Neural crest cell (in vitro differentiated cells): ENCODE measurements at regions not wholly inside any gene's neighbourhood (a gene's known extent, or its start where the extent isn't known, plus 50 kb on each side); places are given as distances from the start of the nearest gene placed in this dataset.

Experiments used
- DNase-seq: peaks from one replicate; pipeline ENCODE4 v3.0.0; 2021; ENCODE audit warnings: low read depth, mixed read lengths, low spot score
- H3K27ac Mint-ChIP-seq: one replicate; pipeline ENCODE4 v1.8.0; 2021; ENCODE audit warnings: mild to moderate bottlenecking, mixed read lengths; ENCODE audit not compliant: unreplicated experiment
- H3K27me3 Mint-ChIP-seq: 2 replicates; pipeline ENCODE4 v1.8.0; 2021; ENCODE audit warnings: low read depth, mild to moderate bottlenecking, mixed read lengths
- H3K36me3 Mint-ChIP-seq: 2 replicates; pipeline ENCODE4 v1.8.0; 2021; ENCODE audit warnings: low read depth, mild to moderate bottlenecking, mixed read lengths
- H3K4me1 Mint-ChIP-seq: 2 replicates; pipeline ENCODE4 v1.8.0; 2021; ENCODE audit warnings: mixed read lengths
- H3K4me3 Mint-ChIP-seq: one replicate; pipeline ENCODE4 v1.8.0; 2021; ENCODE audit warnings: mild to moderate bottlenecking, mixed read lengths
- H3K9me3 Mint-ChIP-seq: 2 replicates; pipeline ENCODE4 v1.8.0; 2021; ENCODE audit warnings: mixed read lengths
- CTCF ChIP-seq: fragments of 200-600 bp; sonication (generic); conservative IDR thresholded peaks from 2 replicates; pipeline ENCODE4 v1.5.0; 2021; ENCODE audit warnings: antibody characterized with exemption, mild to moderate bottlenecking

GRCh38 chr5:67266654-67267350, 70.2 kb upstream of the CD180 start:
- Mint-ChIP-seq H3K27me3 (no peaks in the 10 kb centered on the region), H3K27ac (no peak overlapping the region)
- no peak for DNase-seq

GRCh38 chr5:67265951-67266350, 69.4 kb upstream of the CD180 start:
- Mint-ChIP-seq H3K36me3 (peaks cover 5% of the 10 kb centered on the region), H3K27me3 (no peaks in the 10 kb centered on the region), H3K9me3 (peaks cover 15% of the 10 kb centered on the region), H3K4me1 (peaks cover 4% of the 10 kb centered on the region), H3K4me3 (no peak overlapping the region), H3K27ac (no peak overlapping the region)
- no peak for DNase-seq
- TF ChIP-seq CTCF = no peak

More at GRCh38 chr5:67266654-67267350, 70.2 kb upstream of the CD180 start:
- TF ChIP-seq CTCF = no peak
- Mint-ChIP-seq H3K36me3 (peaks cover 5% of the 10 kb centered on the region), H3K4me1 (peaks cover 4% of the 10 kb centered on the region), H3K9me3 (peaks cover 15% of the 10 kb centered on the region), H3K4me3 (no peak overlapping the region)

- Mint-ChIP-seq H3K27ac (no peak overlapping the region), H3K4me1 (peaks cover 4% of the 10 kb centered on the region), H3K9me3 (peaks cover 15% of the 10 kb centered on the region), H3K4me3 (no peak overlapping the region), H3K36me3 (peaks cover 11% of the 10 kb centered on the region), H3K27me3 (no peaks in the 10 kb centered on the region)
- DNase-seq = no peak
- no peak for TF ChIP-seq CTCF
These were observed 67.2 kb upstream of the CD180 start for GRCh38 chr5:67263656-67264408.

GRCh38 chr5:67262956-67263355, 66.4 kb upstream of the CD180 start:
- DNase-seq = no peak
- H3K27ac Mint-ChIP-seq = no peak overlapping the region
- no peaks in the 10 kb centered on the region for H3K27me3 Mint-ChIP-seq
- H3K4me1 Mint-ChIP-seq = peaks cover 4% of the 10 kb centered on the region
- peaks cover 17% of the 10 kb centered on the region for H3K9me3 Mint-ChIP-seq
- no peak for TF ChIP-seq CTCF
- H3K36me3 Mint-ChIP-seq = peaks cover 11% of the 10 kb centered on the region
- H3K4me3 Mint-ChIP-seq = no peak overlapping the region

GRCh38 chr5:67262206-67262605, 65.6 kb upstream of the CD180 start:
- no peak for DNase-seq
- Mint-ChIP-seq H3K27me3 (no peaks in the 10 kb centered on the region), H3K36me3 (peaks cover 11% of the 10 kb centered on the region), H3K4me3 (no peak overlapping the region), H3K4me1 (peaks cover 8% of the 10 kb centered on the region), H3K27ac (no peak overlapping the region), H3K9me3 (peaks cover 17% of the 10 kb centered on the region)
- TF ChIP-seq CTCF = no peak
